GM13977 (cell line): ENCODE measurements at regions not wholly inside any gene's neighbourhood (a gene's known extent, or its start where the extent isn't known, plus 50 kb on each side); places are given as distances from the start of the nearest gene placed in this dataset.

Experiments used
- DNase-seq: peaks from one replicate; pipeline ENCODE4 v3.0.0; 2012; ENCODE audit warnings: low spot score
- in situ Hi-C: fragments of 300-500 bp; cut with MboI; formaldehyde crosslinking; loops from one replicate; pipeline ENCODE4 v1.12.0; 2022; ENCODE audit warnings: low sequenced_read_pairs, low pct_unique_long_range_greater_than_20kb, mixed read lengths, inconsistent platforms; ENCODE audit not compliant: unreplicated experiment
- TF ChIP-seq, protein P1 (sequence below): IDR thresholded peaks from 2 replicates; pipeline ENCODE4 v1.5.1; 2012; ENCODE audit warnings: mild to moderate bottlenecking, control low read depth; ENCODE audit not compliant: insufficient read depth; ENCODE audit errors: extremely low read depth, missing control alignments

DNA sequence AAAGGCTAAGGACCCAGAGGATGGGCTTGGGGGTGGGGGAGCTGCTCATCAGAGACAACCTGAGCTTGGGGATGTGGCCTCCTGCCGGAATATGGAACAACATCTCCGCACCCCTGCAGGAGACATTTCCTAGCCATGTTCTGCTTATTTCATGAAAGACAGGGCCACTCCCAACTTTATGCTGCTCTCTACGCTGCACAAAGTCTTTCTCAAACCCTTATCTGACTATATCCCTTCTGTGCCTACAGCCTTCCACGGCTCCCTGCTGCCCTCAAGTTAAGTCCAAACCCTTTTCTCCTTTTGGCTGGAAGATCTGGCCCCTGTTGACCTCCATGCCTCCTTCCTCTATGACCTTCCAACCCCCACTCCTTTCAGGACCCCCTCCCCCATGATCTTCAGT is 562.0 kb downstream of the MN1 start:
- no peak for DNase-seq
- in situ Hi-C loops = no loop called here
- TF ChIP-seq, protein P1, sequence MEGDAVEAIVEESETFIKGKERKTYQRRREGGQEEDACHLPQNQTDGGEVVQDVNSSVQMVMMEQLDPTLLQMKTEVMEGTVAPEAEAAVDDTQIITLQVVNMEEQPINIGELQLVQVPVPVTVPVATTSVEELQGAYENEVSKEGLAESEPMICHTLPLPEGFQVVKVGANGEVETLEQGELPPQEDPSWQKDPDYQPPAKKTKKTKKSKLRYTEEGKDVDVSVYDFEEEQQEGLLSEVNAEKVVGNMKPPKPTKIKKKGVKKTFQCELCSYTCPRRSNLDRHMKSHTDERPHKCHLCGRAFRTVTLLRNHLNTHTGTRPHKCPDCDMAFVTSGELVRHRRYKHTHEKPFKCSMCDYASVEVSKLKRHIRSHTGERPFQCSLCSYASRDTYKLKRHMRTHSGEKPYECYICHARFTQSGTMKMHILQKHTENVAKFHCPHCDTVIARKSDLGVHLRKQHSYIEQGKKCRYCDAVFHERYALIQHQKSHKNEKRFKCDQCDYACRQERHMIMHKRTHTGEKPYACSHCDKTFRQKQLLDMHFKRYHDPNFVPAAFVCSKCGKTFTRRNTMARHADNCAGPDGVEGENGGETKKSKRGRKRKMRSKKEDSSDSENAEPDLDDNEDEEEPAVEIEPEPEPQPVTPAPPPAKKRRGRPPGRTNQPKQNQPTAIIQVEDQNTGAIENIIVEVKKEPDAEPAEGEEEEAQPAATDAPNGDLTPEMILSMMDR = no peak

DNA sequence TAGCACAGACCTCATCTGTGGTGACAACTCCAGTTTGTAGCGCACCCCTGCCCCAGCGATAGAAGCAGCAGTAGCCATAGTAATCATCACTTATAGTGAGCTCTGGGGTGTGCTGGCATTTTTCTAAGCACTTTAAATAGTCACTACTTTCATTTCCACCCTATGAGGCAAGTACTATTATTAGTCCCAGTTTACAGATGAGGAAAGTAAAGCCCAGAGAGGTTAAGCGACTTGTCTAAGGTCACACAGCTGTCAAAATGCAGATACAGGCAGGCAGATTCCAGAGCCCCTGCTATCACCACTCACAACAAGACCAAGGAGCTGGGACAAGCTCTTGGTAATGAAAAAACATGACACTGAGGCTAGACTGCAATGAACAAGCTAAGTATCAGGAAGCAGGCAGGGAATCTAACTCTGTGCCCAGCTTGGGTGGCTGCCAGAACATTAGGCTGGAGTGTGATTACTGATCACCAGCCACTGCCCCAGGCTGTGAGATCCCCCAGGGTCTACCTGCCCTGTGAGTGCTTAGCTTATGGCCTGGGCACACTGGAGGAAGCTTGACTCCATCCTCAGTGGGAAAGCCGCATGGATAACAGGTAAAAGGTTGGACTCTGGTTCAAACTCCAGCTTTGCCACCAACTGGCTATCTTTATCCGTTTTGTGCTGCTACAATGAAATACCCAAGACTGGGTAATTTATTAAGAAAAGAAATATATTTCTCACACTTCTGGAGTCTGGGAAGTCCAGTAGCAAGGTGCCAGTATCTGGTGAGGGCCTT is 561.1 kb downstream of the MN1 start:
- no peak for DNase-seq
- TF ChIP-seq, protein P1 = no peak
- in situ Hi-C loops = no loop called here

DNA sequence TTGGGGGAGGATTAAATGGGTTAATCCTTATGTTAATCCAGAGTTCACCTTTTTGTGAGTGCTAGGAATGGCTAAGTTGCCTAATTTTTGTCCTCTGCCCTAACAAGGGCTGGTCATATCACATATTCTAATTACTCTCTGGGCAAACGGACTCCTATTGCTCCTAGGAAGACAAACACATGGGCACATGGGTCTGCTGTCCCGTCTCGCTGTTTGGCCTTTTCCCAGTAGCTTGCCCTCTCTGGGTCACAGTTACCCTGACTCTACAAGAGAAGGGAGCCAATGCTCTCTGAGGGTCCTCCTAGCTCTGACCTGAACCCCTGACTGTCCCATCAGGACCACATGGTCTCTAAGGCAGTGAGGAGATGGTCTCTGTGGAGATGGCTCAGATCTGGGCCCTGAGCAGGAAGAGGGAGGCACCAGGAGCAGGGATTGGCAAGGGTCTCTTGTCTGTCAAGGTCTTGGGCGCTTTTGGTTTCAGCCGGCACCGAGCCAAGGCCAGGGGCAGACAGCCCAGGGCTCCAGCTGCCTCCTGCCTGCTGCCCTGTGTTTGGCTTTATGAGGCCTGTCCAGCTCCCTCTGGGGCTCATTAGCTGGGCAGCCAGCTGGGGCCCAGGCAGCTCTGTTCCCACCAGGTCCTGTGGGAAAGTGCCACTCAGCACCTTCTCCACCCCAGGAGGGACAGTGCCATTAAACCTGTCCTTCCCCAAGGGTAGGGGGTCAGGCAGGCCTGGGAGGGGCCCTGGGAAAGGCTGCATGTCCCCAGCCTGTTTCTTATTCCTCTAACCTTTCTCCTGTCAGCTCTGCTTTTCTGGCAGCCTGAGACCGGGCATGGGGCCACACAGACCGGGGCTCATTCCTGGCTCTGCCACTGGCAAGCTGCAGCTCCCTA is 559.9 kb downstream of the MN1 start:
- TF ChIP-seq, protein P1 = no peak
- in situ Hi-C loops = no loop called here
- DNase-seq = no peak

DNA sequence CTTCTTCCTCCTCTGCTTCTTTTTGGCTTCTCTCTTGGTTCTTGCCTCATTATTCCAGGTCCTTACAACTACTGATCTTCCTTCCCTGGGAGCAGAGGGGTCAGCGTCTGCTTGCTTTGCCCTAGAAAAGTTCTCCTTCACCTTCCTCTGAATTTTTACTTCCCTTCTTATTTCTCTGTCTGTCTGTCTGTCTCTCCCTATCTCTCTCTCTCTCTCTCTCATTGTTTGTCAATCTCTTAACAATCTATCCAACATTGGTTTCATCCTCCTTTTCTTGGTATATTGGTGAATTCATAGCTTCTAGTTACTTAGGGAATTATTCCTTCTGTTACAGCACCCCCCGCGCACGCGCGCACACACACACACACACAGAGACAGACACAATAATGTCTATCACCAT is 559.1 kb downstream of the MN1 start:
- DNase-seq = no peak
- in situ Hi-C loops = no loop called here
- TF ChIP-seq, protein P1 = no peak

DNA sequence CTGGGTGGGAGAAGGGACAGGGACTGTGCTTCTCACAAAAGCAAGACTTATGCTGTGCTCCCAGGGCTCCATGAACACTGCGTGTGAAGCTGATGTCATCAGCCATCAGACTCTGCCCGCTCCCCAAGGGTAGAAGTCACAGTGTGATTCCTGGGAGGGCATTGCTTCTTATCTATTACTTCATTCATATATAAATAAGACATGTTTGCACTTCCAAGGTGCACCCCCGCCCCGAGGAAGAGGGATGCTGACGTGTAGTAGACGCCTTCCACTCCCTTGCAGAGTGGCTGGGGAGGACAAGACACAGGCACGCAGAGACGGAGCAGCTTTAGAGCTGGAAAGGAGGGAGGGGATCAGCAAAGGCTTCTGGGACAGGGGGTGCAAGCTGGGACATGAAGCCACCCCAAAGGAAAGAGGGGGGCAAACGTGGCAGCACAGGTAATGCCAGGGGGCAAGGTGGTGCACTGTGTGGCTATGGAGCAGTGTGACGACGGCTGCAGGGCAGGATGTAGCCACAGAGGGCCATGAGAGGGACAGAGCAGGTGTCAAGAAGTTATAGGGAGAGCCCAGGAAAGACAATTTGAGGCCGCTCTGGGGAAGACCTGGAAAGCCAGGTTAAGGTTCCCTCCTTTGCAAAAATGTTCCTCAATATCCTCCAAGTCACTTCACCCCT is 558.5 kb downstream of the MN1 start:
- in situ Hi-C loops = no loop called here
- no peak for DNase-seq
- TF ChIP-seq, protein P1 = no peak

DNA sequence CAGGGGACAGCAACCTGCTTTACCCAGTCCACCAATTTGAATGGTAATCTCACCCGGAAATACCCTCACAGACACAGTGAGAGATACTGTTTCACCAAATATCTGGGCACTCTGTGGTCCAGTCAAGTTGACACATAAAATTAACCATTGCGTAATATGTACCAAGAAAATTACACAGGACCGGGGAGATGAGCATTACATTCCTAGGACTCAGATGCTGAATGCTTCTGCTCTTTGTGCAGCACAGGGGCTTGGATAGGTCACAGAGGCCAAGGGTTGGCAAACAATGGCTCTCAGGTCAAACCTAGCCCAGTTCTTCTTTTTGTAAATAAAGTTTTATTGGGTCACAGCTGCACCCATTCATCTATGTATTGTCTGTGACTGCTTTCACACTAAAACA is 557.2 kb downstream of the MN1 start:
- in situ Hi-C loops = no loop called here
- no peak for DNase-seq
- TF ChIP-seq, protein P1 = no peak
